ENCODE measurements at regions not wholly inside any gene's neighbourhood (a gene's known extent, or its start where the extent isn't known, plus 50 kb on each side); places are given as distances from the start of the nearest gene placed in this dataset.
A peak's percentile ranks its signal among the peaks of the same experiment; 100 is the strongest.

- Histone ChIP-seq H3K27me3 (no peaks in the 10 kb centered on the region), H3K36me3 (replicated peaks in 1 of 2) (no peaks in the 10 kb centered on the region), H3K4me3 (no peak overlapping the region), H3K27ac (no peak overlapping the region), H3K9me3 (replicated peaks in 1 of 3) (no peaks in the 10 kb centered on the region), H3K4me1 (replicated peaks in 1 of 2) (no peaks in the 10 kb centered on the region)
- DNase-seq: peak in 1 of 7 donors; percentile 35
- intact Hi-C loops (cut with DNase I): no loop called here
- TF ChIP-seq CTCF (IDR thresholded peaks at IDR 0.05) (no peak), POLR2A (IDR thresholded peaks at IDR 0.05) (no peak)
- 89 to 91% (median 90%) methylated on average over 24 to 28 of the region's 28 CpGs for WGBS, 4 donors
Measured at GRCh38 chr14:104388541-104389325, 190.8 kb upstream of the C14orf180 start.

- Histone ChIP-seq H3K27ac (no peak overlapping the region), H3K36me3 (replicated peaks in 1 of 2) (no peaks in the 10 kb centered on the region), H3K27me3 (no peaks in the 10 kb centered on the region), H3K9me3 (replicated peaks in 1 of 3) (no peaks in the 10 kb centered on the region), H3K4me3 (no peak overlapping the region), H3K4me1 (replicated peaks in 1 of 2) (no peaks in the 10 kb centered on the region)
- intact Hi-C loops (cut with DNase I): no loop called here
- WGBS, 4 donors: 74 to 75% (median 74%) methylated on average over 23 to 28 of the region's 28 CpGs
- TF ChIP-seq POLR2A (IDR thresholded peaks at IDR 0.05): no peak
- TF ChIP-seq CTCF (IDR thresholded peaks at IDR 0.05): no peak
- peak in 2 of 7 donors; percentile 9 to 29 for DNase-seq
Measured at GRCh38 chr14:104389326-104390220, 190.0 kb upstream of the C14orf180 start.

GRCh38 chr14:104390221-104390931 lies 189.2 kb upstream of the C14orf180 start:
- no peaks in the 10 kb centered on the region for H3K4me1 ChIP-seq (replicated peaks in 1 of 2)
- H3K27me3 ChIP-seq: no peaks in the 10 kb centered on the region
- no peak overlapping the region for H3K4me3 ChIP-seq
- DNase-seq: peak in 2 of 7 donors; percentile 9 to 27
- WGBS, 4 donors: 81 to 93% (median 87%) methylated on average over 25 to 27 of the region's 27 CpGs
- no peak for TF ChIP-seq POLR2A (IDR thresholded peaks at IDR 0.05)
- TF ChIP-seq CTCF (IDR thresholded peaks at IDR 0.05): no peak
- intact Hi-C loops (cut with DNase I): no loop called here
- H3K27ac ChIP-seq: no peak overlapping the region
- no peaks in the 10 kb centered on the region for H3K36me3 ChIP-seq (replicated peaks in 1 of 2)
- no peaks in the 10 kb centered on the region for H3K9me3 ChIP-seq (replicated peaks in 1 of 3)

Data from adrenal gland (tissue), 9 donors.